BE2C (cell line): ENCODE measurements at regions not wholly inside any gene's neighbourhood (a gene's known extent, or its start where the extent isn't known, plus 50 kb on each side); places are given as distances from the start of the nearest gene placed in this dataset.

Source experiments
- DNase-seq: peaks from one replicate; pipeline ENCODE4 v3.0.0-alpha.2; 2020
- H3K27me3 ChIP-seq: fragments of 250-450 bp; sonication (Bioruptor Pico); 2 replicates; pipeline ENCODE4 v1.5.1; 2020; ENCODE audit warnings: mild to moderate bottlenecking
- H3K36me3 ChIP-seq: fragments of 250-450 bp; sonication (Bioruptor Pico); 2 replicates; pipeline ENCODE4 v1.5.1; 2020; ENCODE audit warnings: mild to moderate bottlenecking
- H3K4me1 ChIP-seq: fragments of 250-450 bp; sonication (Bioruptor Pico); 2 replicates; pipeline ENCODE4 v1.5.1; 2020
- H3K4me3 ChIP-seq: 2 replicates; pipeline ENCODE4 v1.5.1; 2011; ENCODE audit warnings: low read depth, low read length
- H3K9me3 ChIP-seq: fragments of 250-450 bp; sonication (Bioruptor Pico); 2 replicates; pipeline ENCODE4 v1.5.1; 2020
- CTCF ChIP-seq: IDR thresholded peaks from 2 replicates; pipeline ENCODE4 v1.5.1; 2012; ENCODE audit warnings: mild to moderate bottlenecking, low read depth, low read length

GRCh38 chr15:31151301-31152233, 50.0 kb upstream of the TRPM1 start:
- Histone ChIP-seq H3K9me3 (no peaks in the 10 kb centered on the region), H3K36me3 (no peaks in the 10 kb centered on the region), H3K27me3 (no peaks in the 10 kb centered on the region; the same call in 1 of the 2 replicates), H3K4me1 (no peaks in the 10 kb centered on the region), H3K4me3 (no peak overlapping the region)
- no peak for DNase-seq
- no peak for TF ChIP-seq CTCF

- no peaks in the 10 kb centered on the region; the same call in 1 of the 2 replicates for H3K27me3 ChIP-seq
- no peak for TF ChIP-seq CTCF
- no peaks in the 10 kb centered on the region for H3K4me1 ChIP-seq
- H3K9me3 ChIP-seq: no peaks in the 10 kb centered on the region
- H3K36me3 ChIP-seq: no peaks in the 10 kb centered on the region
- no peak overlapping the region for H3K4me3 ChIP-seq
- DNase-seq: no peak
These were observed 52.0 kb upstream of the TRPM1 start for GRCh38 chr15:31153531-31153930.

- H3K27me3 ChIP-seq: no peaks in the 10 kb centered on the region; the same call in 1 of the 2 replicates
- no peaks in the 10 kb centered on the region for H3K36me3 ChIP-seq
- TF ChIP-seq CTCF: no peak
- DNase-seq: no peak
- no peaks in the 10 kb centered on the region for H3K9me3 ChIP-seq
- no peaks in the 10 kb centered on the region for H3K4me1 ChIP-seq
- no peak overlapping the region for H3K4me3 ChIP-seq
These were observed 53.6 kb upstream of the TRPM1 start for GRCh38 chr15:31155151-31155550.

GRCh38 chr15:31156226-31156625, 54.7 kb upstream of the TRPM1 start:
- DNase-seq: no peak
- Histone ChIP-seq H3K36me3 (no peaks in the 10 kb centered on the region), H3K4me3 (no peak overlapping the region), H3K4me1 (no peaks in the 10 kb centered on the region), H3K27me3 (no peaks in the 10 kb centered on the region; the same call in 1 of the 2 replicates), H3K9me3 (no peaks in the 10 kb centered on the region)
- TF ChIP-seq CTCF: no peak

GRCh38 chr15:31156808-31157207, 55.3 kb upstream of the TRPM1 start:
- no peak for TF ChIP-seq CTCF
- no peaks in the 10 kb centered on the region; the same call in 1 of the 2 replicates for H3K27me3 ChIP-seq
- H3K4me1 ChIP-seq: no peaks in the 10 kb centered on the region
- H3K9me3 ChIP-seq: no peaks in the 10 kb centered on the region
- H3K36me3 ChIP-seq: no peaks in the 10 kb centered on the region
- no peak overlapping the region for H3K4me3 ChIP-seq
- DNase-seq: no peak

GRCh38 chr15:31157644-31158069, 56.1 kb upstream of the TRPM1 start:
- Histone ChIP-seq H3K4me3 (no peak overlapping the region), H3K4me1 (no peaks in the 10 kb centered on the region), H3K9me3 (no peaks in the 10 kb centered on the region), H3K36me3 (no peaks in the 10 kb centered on the region), H3K27me3 (no peaks in the 10 kb centered on the region; the same call in 1 of the 2 replicates)
- DNase-seq: no peak
- no peak for TF ChIP-seq CTCF
